Left ventricle myocardium inferior (tissue), 1 donor: ENCODE measurements at regions not wholly inside any gene's neighbourhood (a gene's known extent, or its start where the extent isn't known, plus 50 kb on each side); places are given as distances from the start of the nearest gene placed in this dataset.
"Not testable (repeated sequence)": the region's sequence is repeated elsewhere in the genome, so short reads cannot be mapped to it uniquely, and the experiment has no call there.

Source experiments
- DNase-seq: peaks from one replicate; pipeline ENCODE4 v3.0.0-alpha.2; 2020
- H3K27ac ChIP-seq: fragments of 200-600 bp; replicated peaks from 2 replicates; pipeline ENCODE4 v1.8.0; 2021
- H3K27me3 ChIP-seq: fragments of 200-600 bp; 2 replicates; pipeline ENCODE4 v1.8.0; 2021; ENCODE audit warnings: low read depth
- H3K36me3 ChIP-seq: fragments of 200-600 bp; 2 replicates; pipeline ENCODE4 v1.8.0; 2021
- H3K4me1 ChIP-seq: fragments of 200-600 bp; 2 replicates; pipeline ENCODE4 v1.8.0; 2021
- H3K4me3 ChIP-seq: fragments of 200-600 bp; 2 replicates; pipeline ENCODE4 v1.8.0; 2021; ENCODE audit warnings: mild to moderate bottlenecking, moderate library complexity
- H3K9me3 ChIP-seq: fragments of 200-600 bp; replicated peaks from 2 replicates; pipeline ENCODE4 v1.8.0; 2021
- intact Hi-C: fragments of 100-400 bp; cut with micrococcal nuclease; formaldehyde crosslinking; loops from one replicate; pipeline ENCODE4 v1.11.0; 2022
- TF ChIP-seq, protein P1 (sequence below): fragments of 200-600 bp; IDR thresholded peaks from 2 replicates; pipeline ENCODE4 v1.8.0; 2021; ENCODE audit warnings: antibody characterized with exemption, mild to moderate bottlenecking, borderline replicate concordance
- donor health status: DM: no; HTN: yes; CAD: no; lungs with severe emphysema.

DNA sequence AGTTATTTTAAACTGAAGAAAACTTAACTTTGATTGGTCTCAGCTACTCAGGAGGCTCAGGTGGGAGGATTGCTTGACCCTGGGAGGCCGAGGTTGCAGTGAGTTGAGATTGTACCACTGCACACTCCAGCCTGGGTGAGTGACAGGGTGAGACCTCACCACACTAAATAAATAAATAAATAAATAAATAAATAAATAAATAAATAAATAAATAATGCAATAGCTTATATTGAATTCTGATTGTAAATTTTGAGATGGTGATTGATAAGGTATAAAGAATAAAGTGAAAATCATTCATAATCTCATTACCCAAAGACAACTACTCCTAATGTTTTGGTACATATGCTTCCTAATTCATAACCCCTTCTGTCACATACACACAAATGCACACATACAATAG lies 58.1 kb downstream of the TUBA3C start:
- Histone ChIP-seq H3K4me3 (no peak overlapping the region), H3K36me3 (no peaks in the 10 kb centered on the region), H3K27me3 (peaks cover 12% of the 10 kb centered on the region), H3K9me3 (no peaks in the 10 kb centered on the region), H3K4me1 (no peaks in the 10 kb centered on the region), H3K27ac (no peak overlapping the region)
- no peak for DNase-seq
- TF ChIP-seq, protein P1, sequence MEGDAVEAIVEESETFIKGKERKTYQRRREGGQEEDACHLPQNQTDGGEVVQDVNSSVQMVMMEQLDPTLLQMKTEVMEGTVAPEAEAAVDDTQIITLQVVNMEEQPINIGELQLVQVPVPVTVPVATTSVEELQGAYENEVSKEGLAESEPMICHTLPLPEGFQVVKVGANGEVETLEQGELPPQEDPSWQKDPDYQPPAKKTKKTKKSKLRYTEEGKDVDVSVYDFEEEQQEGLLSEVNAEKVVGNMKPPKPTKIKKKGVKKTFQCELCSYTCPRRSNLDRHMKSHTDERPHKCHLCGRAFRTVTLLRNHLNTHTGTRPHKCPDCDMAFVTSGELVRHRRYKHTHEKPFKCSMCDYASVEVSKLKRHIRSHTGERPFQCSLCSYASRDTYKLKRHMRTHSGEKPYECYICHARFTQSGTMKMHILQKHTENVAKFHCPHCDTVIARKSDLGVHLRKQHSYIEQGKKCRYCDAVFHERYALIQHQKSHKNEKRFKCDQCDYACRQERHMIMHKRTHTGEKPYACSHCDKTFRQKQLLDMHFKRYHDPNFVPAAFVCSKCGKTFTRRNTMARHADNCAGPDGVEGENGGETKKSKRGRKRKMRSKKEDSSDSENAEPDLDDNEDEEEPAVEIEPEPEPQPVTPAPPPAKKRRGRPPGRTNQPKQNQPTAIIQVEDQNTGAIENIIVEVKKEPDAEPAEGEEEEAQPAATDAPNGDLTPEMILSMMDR = no peak
- intact Hi-C loops = no loop called here

DNA sequence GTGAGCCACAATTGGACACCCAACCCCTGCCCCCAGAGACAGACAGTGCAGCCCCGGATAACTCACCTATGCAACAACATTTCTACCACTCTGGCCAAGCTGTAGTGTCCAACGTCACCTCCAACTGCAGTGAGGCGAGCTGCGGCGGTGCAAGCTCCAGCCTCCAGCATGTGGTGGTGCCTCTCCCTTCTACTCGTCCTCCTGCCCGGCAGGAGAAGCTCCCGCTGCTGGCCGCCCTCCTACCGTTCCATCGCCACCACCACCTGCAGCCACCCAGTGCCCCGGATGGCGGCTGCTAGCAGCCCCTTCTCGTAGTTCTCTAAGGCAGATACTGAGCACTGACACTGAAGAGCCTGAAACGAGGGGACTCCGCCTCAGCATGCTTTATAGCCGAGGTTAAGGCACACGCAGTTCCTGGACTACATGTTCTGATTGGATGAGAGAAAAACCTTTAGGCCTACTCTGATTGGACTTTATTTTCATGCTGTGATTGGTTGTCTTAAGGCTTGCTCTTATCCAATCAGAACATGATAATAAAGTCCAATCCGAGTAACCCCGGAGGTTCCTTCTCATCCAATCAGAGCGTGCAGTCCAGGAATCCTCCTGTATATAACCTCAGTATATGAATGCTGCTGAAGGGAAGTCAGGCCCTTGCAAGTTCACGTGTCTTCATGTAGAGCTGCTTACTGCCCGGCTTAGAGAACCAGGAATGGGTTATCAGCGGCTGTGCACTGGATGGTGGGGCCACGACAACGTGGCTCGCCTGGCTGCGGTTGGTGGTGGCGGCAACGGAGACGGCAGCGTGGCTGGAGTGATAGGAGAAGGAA lies 63.5 kb downstream of the TUBA3C start:
- intact Hi-C loops = no loop called here
- TF ChIP-seq, protein P1 = no peak
- H3K4me3 ChIP-seq = no peak overlapping the region
- no peaks in the 10 kb centered on the region for H3K9me3 ChIP-seq
- H3K27me3 ChIP-seq = peaks cover 4% of the 10 kb centered on the region
- no peak overlapping the region for H3K27ac ChIP-seq
- H3K36me3 ChIP-seq = no peaks in the 10 kb centered on the region
- no peak for DNase-seq
- no peaks in the 10 kb centered on the region for H3K4me1 ChIP-seq

DNA sequence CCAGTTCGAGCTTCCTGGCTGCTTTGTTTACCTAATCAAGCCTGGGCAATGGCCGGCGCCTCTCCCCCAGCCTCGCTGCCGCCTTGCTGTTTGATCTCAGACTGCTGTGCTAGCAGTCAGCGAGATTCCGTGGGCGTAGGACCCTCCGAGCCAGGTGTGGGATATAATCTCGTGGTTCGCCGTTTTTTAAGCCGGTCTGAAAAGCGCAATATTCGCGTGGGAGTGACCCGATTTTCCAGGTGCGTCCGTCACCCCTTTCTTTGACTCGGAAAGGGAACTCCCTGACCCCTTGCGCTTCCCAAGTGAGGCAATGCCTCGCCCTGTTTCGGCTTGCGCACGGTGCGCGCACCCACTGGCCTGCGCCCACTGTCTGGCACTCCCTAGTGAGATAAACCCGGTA lies 72.4 kb downstream of the TUBA3C start:
- H3K9me3 ChIP-seq, H3K36me3 ChIP-seq, H3K4me1 ChIP-seq, intact Hi-C loops, H3K27ac ChIP-seq, H3K4me3 ChIP-seq, H3K27me3 ChIP-seq, DNase-seq: not testable (repeated sequence)

DNA sequence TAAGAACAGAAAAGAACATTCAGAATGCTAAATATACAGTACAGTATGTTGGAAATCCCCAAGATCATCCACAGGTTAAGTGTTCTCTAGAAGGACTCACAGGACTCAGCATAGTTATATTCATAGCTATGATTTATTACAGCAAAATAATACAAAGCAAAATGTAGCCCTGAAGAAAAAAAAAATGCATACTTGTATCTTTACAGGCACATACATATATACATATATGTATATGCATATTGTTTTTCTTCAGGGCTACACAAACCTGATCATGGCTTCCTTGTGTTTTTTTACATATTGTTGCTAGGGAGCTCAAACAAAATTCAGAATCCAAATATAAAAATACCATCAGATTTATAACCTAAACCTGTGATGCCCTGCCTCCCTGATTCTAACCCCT lies 78.5 kb downstream of the TUBA3C start:
- peaks cover 5% of the 10 kb centered on the region for H3K9me3 ChIP-seq
- H3K4me1 ChIP-seq = no peaks in the 10 kb centered on the region
- TF ChIP-seq, protein P1 = no peak
- H3K27me3 ChIP-seq = no peaks in the 10 kb centered on the region
- no peak overlapping the region for H3K27ac ChIP-seq
- H3K4me3 ChIP-seq = no peak overlapping the region
- no peak for DNase-seq
- intact Hi-C loops = no loop called here
- no peaks in the 10 kb centered on the region for H3K36me3 ChIP-seq

DNA sequence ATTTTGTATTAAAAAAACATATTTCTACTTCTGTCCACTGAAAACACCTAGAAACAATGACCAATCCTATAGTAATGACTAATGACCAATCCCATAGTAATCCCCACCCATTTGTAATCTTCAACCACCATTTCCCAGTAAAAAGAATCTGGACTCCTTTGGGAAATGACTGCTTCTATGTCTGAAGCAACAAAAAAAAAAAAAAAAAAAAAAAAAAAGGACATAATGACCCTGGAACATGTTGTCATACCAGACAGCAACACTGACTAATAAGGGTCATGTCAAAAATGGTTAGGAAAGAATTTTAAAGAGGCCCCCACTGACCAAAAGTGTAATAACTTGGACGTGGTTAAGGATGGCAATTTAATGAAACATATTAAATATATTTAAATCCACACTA lies 88.3 kb downstream of the TUBA3C start:
- intact Hi-C loops = no loop called here
- no peak overlapping the region for H3K4me3 ChIP-seq
- H3K27ac ChIP-seq = no peak overlapping the region
- H3K9me3 ChIP-seq = no peaks in the 10 kb centered on the region
- DNase-seq = no peak
- H3K27me3 ChIP-seq = peaks cover 10% of the 10 kb centered on the region
- H3K36me3 ChIP-seq = no peaks in the 10 kb centered on the region
- H3K4me1 ChIP-seq = no peaks in the 10 kb centered on the region
- TF ChIP-seq, protein P1 = no peak

DNA sequence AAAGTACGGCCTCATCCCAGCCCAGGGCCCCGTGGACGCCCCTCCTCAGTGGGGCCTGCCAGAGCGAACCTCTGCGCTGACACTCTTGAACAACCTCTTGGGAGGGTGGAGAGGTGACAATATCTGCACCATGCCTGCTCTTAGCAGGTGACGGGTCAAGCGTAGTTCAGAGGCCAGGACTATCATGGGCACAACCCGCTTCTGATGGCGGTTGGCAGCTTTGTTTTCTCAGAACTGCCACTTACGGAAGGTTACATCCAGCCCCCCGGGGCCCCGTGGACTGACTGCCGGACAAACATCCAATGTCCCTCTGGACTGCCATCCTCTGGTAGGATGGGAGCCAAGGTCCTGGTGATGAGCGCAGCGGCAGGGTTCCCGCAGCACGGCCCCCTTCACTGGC lies 91.1 kb downstream of the TUBA3C start:
- peaks cover 5% of the 10 kb centered on the region for H3K27me3 ChIP-seq
- no peaks in the 10 kb centered on the region for H3K36me3 ChIP-seq
- intact Hi-C loops = no loop called here
- H3K9me3 ChIP-seq = no peaks in the 10 kb centered on the region
- no peak for DNase-seq
- TF ChIP-seq, protein P1 = no peak
- no peak overlapping the region for H3K4me3 ChIP-seq
- no peak overlapping the region for H3K27ac ChIP-seq
- H3K4me1 ChIP-seq = no peaks in the 10 kb centered on the region
